Loucy (cell line): ENCODE measurements at regions not wholly inside any gene's neighbourhood (a gene's known extent, or its start where the extent isn't known, plus 50 kb on each side); places are given as distances from the start of the nearest gene placed in this dataset.

Source experiments
- H2AFZ ChIP-seq: fragments of 200-600 bp; sonication (generic); 2 replicates; pipeline ENCODE4 v1.6.0; 2016; ENCODE audit warnings: antibody characterized with exemption, mild to moderate bottlenecking, low read length, moderate library complexity
- H3F3A ChIP-seq: fragments of 200-600 bp; 2 replicates; pipeline ENCODE4 v1.6.0; 2016; ENCODE audit warnings: antibody characterized with exemption, low read depth, mild to moderate bottlenecking
- H3K27me3 ChIP-seq: fragments of 200-600 bp; sonication (generic); 2 replicates; pipeline ENCODE4 v1.6.1; 2014; ENCODE audit warnings: low read length, mild to moderate bottlenecking; ENCODE audit not compliant: insufficient read depth, poor library complexity, severe bottlenecking
- H3K36me3 ChIP-seq: fragments of 200-600 bp; sonication (generic); 2 replicates; pipeline ENCODE4 v1.6.1; 2016; ENCODE audit warnings: low read length; ENCODE audit not compliant: insufficient read depth
- H3K4me1 ChIP-seq: fragments of 200-600 bp; sonication (generic); 2 replicates; pipeline ENCODE4 v1.5.1; 2014; ENCODE audit warnings: low read length, mild to moderate bottlenecking; ENCODE audit not compliant: insufficient read depth, poor library complexity, severe bottlenecking
- H3K4me2 ChIP-seq: fragments of 200-600 bp; sonication (generic); 2 replicates; pipeline ENCODE4 v1.6.0; 2014; ENCODE audit warnings: antibody characterized with exemption, low read length, low read depth, mild to moderate bottlenecking; ENCODE audit not compliant: poor library complexity, severe bottlenecking
- H3K4me3 ChIP-seq: fragments of 200-600 bp; sonication (generic); 2 replicates; pipeline ENCODE4 v1.5.1; 2014; ENCODE audit warnings: low read length, mild to moderate bottlenecking, mixed read lengths; ENCODE audit not compliant: poor library complexity, severe bottlenecking
- H3K79me2 ChIP-seq: fragments of 200-600 bp; sonication (generic); 2 replicates; pipeline ENCODE4 v1.6.1; 2014; ENCODE audit warnings: low read length; ENCODE audit not compliant: insufficient read depth
- H3K9ac ChIP-seq: fragments of 200-600 bp; sonication (generic); 2 replicates; pipeline ENCODE4 v1.6.0; 2014; ENCODE audit warnings: mild to moderate bottlenecking, low read depth, low read length, moderate library complexity; ENCODE audit not compliant: poor library complexity, severe bottlenecking
- H3K9me2 ChIP-seq: fragments of 200-600 bp; sonication (generic); replicated peaks from 2 replicates; pipeline ENCODE4 v1.6.1; 2016; ENCODE audit warnings: low read depth, low read length, mixed read lengths
- H3K9me3 ChIP-seq: fragments of 200-600 bp; sonication (generic); 2 replicates; pipeline ENCODE4 v1.6.1; 2014; ENCODE audit warnings: mild to moderate bottlenecking, antibody characterized with exemption, low read length, low read depth; ENCODE audit not compliant: insufficient read depth
- H4K20me1 ChIP-seq: fragments of 200-600 bp; sonication (generic); 2 replicates; pipeline ENCODE4 v1.6.0; 2014; ENCODE audit warnings: antibody characterized with exemption, low read length, mild to moderate bottlenecking; ENCODE audit not compliant: insufficient read depth, poor library complexity, severe bottlenecking
- EZH2phosphoT487 ChIP-seq: fragments of 200-600 bp; IDR thresholded peaks from 2 replicates; pipeline ENCODE4 v1.6.1; 2018; ENCODE audit warnings: antibody characterized with exemption, mild to moderate bottlenecking, moderate library complexity, borderline replicate concordance
- TF ChIP-seq, protein P1 (sequence below): fragments of 200-600 bp; sonication (generic); conservative IDR thresholded peaks from 2 replicates; pipeline ENCODE4 v1.5.1; 2014; ENCODE audit warnings: mild to moderate bottlenecking, antibody characterized with exemption, low read length

DNA sequence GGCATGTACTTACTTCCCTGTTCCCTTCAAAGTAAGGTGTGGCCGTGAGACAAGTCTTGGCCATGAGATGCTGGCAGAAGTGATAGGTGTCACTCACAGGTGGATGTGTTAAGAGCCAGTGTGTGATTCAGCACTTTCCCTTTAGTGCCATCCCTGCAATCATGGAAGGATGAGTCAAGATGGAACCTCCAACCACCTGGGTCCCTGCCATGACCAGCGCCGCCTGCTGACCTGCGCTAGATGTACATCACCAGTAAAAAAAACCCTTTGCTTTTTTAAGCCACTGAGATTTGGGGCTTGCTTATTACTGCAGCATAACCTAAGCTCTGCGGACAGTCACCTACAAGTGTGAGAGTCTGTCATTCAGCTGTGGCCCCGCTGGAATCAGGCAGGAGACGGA, 71.7 kb downstream of the TOMM20 start:
- no peaks in the 10 kb centered on the region for H3K27me3 ChIP-seq
- H3K4me2 ChIP-seq, result no peak overlapping the region
- H3K9ac ChIP-seq, result no peak overlapping the region
- no peaks in the 10 kb centered on the region; the same call in 1 of the 2 replicates for H3F3A ChIP-seq
- no peak for TF ChIP-seq EZH2phosphoT487
- TF ChIP-seq, protein P1, sequence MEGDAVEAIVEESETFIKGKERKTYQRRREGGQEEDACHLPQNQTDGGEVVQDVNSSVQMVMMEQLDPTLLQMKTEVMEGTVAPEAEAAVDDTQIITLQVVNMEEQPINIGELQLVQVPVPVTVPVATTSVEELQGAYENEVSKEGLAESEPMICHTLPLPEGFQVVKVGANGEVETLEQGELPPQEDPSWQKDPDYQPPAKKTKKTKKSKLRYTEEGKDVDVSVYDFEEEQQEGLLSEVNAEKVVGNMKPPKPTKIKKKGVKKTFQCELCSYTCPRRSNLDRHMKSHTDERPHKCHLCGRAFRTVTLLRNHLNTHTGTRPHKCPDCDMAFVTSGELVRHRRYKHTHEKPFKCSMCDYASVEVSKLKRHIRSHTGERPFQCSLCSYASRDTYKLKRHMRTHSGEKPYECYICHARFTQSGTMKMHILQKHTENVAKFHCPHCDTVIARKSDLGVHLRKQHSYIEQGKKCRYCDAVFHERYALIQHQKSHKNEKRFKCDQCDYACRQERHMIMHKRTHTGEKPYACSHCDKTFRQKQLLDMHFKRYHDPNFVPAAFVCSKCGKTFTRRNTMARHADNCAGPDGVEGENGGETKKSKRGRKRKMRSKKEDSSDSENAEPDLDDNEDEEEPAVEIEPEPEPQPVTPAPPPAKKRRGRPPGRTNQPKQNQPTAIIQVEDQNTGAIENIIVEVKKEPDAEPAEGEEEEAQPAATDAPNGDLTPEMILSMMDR, result peak; percentile 20; the same call in 1 of the 2 replicates
- no peaks in the 10 kb centered on the region for H4K20me1 ChIP-seq
- H3K4me3 ChIP-seq, result no peak overlapping the region
- peaks cover 11% of the 10 kb centered on the region for H3K4me1 ChIP-seq
- no peaks in the 10 kb centered on the region for H3K79me2 ChIP-seq
- no peaks in the 10 kb centered on the region for H3K9me2 ChIP-seq
- H3K36me3 ChIP-seq, result no peaks in the 10 kb centered on the region
- H3K9me3 ChIP-seq, result no peaks in the 10 kb centered on the region
- H2AFZ ChIP-seq, result no peak overlapping the region

DNA sequence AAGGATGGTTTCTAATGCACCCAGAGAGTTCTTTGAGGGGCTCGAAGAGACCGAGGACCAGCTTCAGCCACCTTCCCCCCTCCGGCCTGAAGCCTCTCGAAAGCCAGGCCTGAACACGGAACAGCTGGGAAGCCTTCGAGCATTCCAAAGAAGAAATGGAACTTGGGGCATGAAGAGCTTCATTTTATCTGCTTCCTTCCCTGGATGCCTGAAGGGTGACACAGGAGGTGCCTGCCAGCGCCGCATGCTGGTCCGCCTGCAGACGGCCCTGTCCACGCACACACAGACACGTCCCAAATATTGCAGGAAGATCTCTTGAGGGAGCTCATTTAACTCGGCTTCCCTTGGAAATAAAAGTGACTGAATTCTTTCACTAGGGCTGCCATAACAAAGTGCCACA, 73.7 kb downstream of the TOMM20 start:
- Histone ChIP-seq H3K9me3 (no peaks in the 10 kb centered on the region), H2AFZ (no peak overlapping the region), H3K36me3 (no peaks in the 10 kb centered on the region), H3F3A (no peaks in the 10 kb centered on the region), H3K4me2 (no peak overlapping the region), H3K4me3 (no peak overlapping the region), H3K9me2 (no peaks in the 10 kb centered on the region), H3K27me3 (no peaks in the 10 kb centered on the region), H3K4me1 (peaks cover 5% of the 10 kb centered on the region), H3K79me2 (no peaks in the 10 kb centered on the region), H4K20me1 (no peaks in the 10 kb centered on the region), H3K9ac (no peak overlapping the region)
- TF ChIP-seq, protein P1, result no peak
- no peak for TF ChIP-seq EZH2phosphoT487

DNA sequence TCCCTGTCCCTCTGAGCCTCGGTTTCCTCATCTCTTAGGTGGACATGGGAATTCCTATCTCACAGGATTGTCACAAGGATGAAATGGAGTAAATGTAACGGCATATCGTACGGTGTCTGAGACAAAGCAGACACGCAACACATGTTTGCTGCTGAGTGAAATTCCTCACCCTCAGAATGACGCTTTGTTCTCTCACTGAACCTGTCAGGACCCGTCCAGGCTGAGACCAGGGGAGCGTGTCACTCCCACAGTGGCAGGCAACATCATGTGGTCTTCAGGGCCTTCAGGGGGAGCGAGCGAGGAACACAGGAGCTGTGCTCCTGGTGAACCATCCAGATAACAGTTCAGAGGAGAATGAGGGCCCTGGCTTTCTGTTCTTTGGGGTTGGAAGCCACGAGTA, 74.2 kb downstream of the TOMM20 start:
- Histone ChIP-seq H3K36me3 (no peaks in the 10 kb centered on the region), H3K4me3 (no peak overlapping the region), H3F3A (no peaks in the 10 kb centered on the region), H3K9me3 (no peaks in the 10 kb centered on the region), H3K4me2 (no peak overlapping the region), H4K20me1 (no peaks in the 10 kb centered on the region), H2AFZ (no peak overlapping the region), H3K9me2 (no peaks in the 10 kb centered on the region), H3K27me3 (no peaks in the 10 kb centered on the region), H3K4me1 (peaks cover 5% of the 10 kb centered on the region), H3K9ac (no peak overlapping the region), H3K79me2 (no peaks in the 10 kb centered on the region)
- TF ChIP-seq, protein P1, result no peak
- no peak for TF ChIP-seq EZH2phosphoT487
